ENCODE measurements at regions not wholly inside any gene's neighbourhood (a gene's known extent, or its start where the extent isn't known, plus 50 kb on each side); places are given as distances from the start of the nearest gene placed in this dataset.

- H3K36me3 ChIP-seq (ENCODE audit: low read depth) = no peaks in the 10 kb centered on the region
- TF ChIP-seq CTCF (IDR thresholded peaks at IDR 0.05; ENCODE audit: poor library complexity, severe bottlenecking) = no peak
- peaks cover 14% of the 10 kb centered on the region for H3K27me3 ChIP-seq (ENCODE audit: insufficient read depth, poor library complexity, severe bottlenecking)
- no peak overlapping the region for H3K27ac ChIP-seq (ENCODE audit: poor library complexity, severe bottlenecking)
- ATAC-seq (ENCODE audit: low read depth) (peak; percentile 48), DNase-seq (ENCODE audit: low spot score) (no peak)
- H3K9me3 ChIP-seq (ENCODE audit: severe bottlenecking) = no peaks in the 10 kb centered on the region
- H3K4me1 ChIP-seq (ENCODE audit: insufficient read depth, poor library complexity, severe bottlenecking) = no peaks in the 10 kb centered on the region
- H3K4me3 ChIP-seq (ENCODE audit: severe bottlenecking) = no peak overlapping the region
Measured at GRCh38 chr10:42932735-42933447, 144.0 kb upstream of the RET start.

GRCh38 chr10:42933448-42934340, 143.2 kb upstream of the RET start:
- H3K4me1 ChIP-seq (ENCODE audit: insufficient read depth, poor library complexity, severe bottlenecking) = no peaks in the 10 kb centered on the region
- no peak overlapping the region for H3K4me3 ChIP-seq (ENCODE audit: severe bottlenecking)
- no peak overlapping the region for H3K27ac ChIP-seq (ENCODE audit: poor library complexity, severe bottlenecking)
- no peaks in the 10 kb centered on the region for H3K9me3 ChIP-seq (ENCODE audit: severe bottlenecking)
- ATAC-seq (ENCODE audit: low read depth) (no peak; the same call in 2 of the 3 replicates), DNase-seq (ENCODE audit: low spot score) (no peak)
- H3K36me3 ChIP-seq (ENCODE audit: low read depth) = no peaks in the 10 kb centered on the region
- peaks cover 14% of the 10 kb centered on the region for H3K27me3 ChIP-seq (ENCODE audit: insufficient read depth, poor library complexity, severe bottlenecking)
- TF ChIP-seq CTCF (IDR thresholded peaks at IDR 0.05; ENCODE audit: poor library complexity, severe bottlenecking) = no peak

- no peak for DNase-seq (ENCODE audit: low spot score)
- Histone ChIP-seq H3K27ac (ENCODE audit: poor library complexity, severe bottlenecking) (no peak overlapping the region), H3K9me3 (ENCODE audit: severe bottlenecking) (no peaks in the 10 kb centered on the region), H3K27me3 (ENCODE audit: insufficient read depth, poor library complexity, severe bottlenecking) (peaks cover 14% of the 10 kb centered on the region), H3K36me3 (ENCODE audit: low read depth) (no peaks in the 10 kb centered on the region), H3K4me1 (ENCODE audit: insufficient read depth, poor library complexity, severe bottlenecking) (no peaks in the 10 kb centered on the region), H3K4me3 (ENCODE audit: severe bottlenecking) (no peak overlapping the region)
- no peak for TF ChIP-seq CTCF (IDR thresholded peaks at IDR 0.05; ENCODE audit: poor library complexity, severe bottlenecking)
- ATAC-seq (ENCODE audit: low read depth) = peak; percentile 6; the same call in 1 of the 3 replicates
Measured at GRCh38 chr10:42934351-42934811, 142.5 kb upstream of the RET start.

- Histone ChIP-seq H3K4me3 (ENCODE audit: severe bottlenecking) (no peak overlapping the region), H3K9me3 (ENCODE audit: severe bottlenecking) (no peaks in the 10 kb centered on the region), H3K27ac (ENCODE audit: poor library complexity, severe bottlenecking) (no peak overlapping the region), H3K27me3 (ENCODE audit: insufficient read depth, poor library complexity, severe bottlenecking) (peaks cover 14% of the 10 kb centered on the region), H3K4me1 (ENCODE audit: insufficient read depth, poor library complexity, severe bottlenecking) (no peaks in the 10 kb centered on the region), H3K36me3 (ENCODE audit: low read depth) (no peaks in the 10 kb centered on the region)
- ATAC-seq (ENCODE audit: low read depth) = no peak
- no peak for TF ChIP-seq CTCF (IDR thresholded peaks at IDR 0.05; ENCODE audit: poor library complexity, severe bottlenecking)
- no peak for DNase-seq (ENCODE audit: low spot score)
Measured at GRCh38 chr10:42934842-42935241, 142.0 kb upstream of the RET start.

All from RWPE2 (cell line).